ENCODE measurements at regions not wholly inside any gene's neighbourhood (a gene's known extent, or its start where the extent isn't known, plus 50 kb on each side); places are given as distances from the start of the nearest gene placed in this dataset.

GRCh38 chr16:7962091-7962879, 628.0 kb downstream of the TMEM114 start:
- no peaks in the 10 kb centered on the region for H3K9me3 ChIP-seq (ENCODE audit: control insufficient read depth, low read length)
- no peak overlapping the region for H3K9ac ChIP-seq (ENCODE audit: low read length)
- no peaks in the 10 kb centered on the region for H3K36me3 ChIP-seq (ENCODE audit: control insufficient read depth, insufficient read depth, low read length)
- no peak overlapping the region for H3K4me3 ChIP-seq (ENCODE audit: low read length)
- H3K27me3 ChIP-seq (ENCODE audit: control insufficient read depth, insufficient read depth, low read length): no peaks in the 10 kb centered on the region
- no peaks in the 10 kb centered on the region for H3K4me1 ChIP-seq (ENCODE audit: control insufficient read depth, insufficient read depth, low read length)

- Histone ChIP-seq H3K4me1 (ENCODE audit: control insufficient read depth, insufficient read depth, low read length) (no peaks in the 10 kb centered on the region), H3K4me3 (ENCODE audit: low read length) (no peak overlapping the region), H3K9me3 (ENCODE audit: control insufficient read depth, low read length) (no peaks in the 10 kb centered on the region), H3K9ac (ENCODE audit: low read length) (no peak overlapping the region), H3K36me3 (ENCODE audit: control insufficient read depth, insufficient read depth, low read length) (no peaks in the 10 kb centered on the region), H3K27me3 (ENCODE audit: control insufficient read depth, insufficient read depth, low read length) (no peaks in the 10 kb centered on the region)
These were observed 624.5 kb downstream of the RBFOX1 start for GRCh38 chr16:7957151-7957550.

GRCh38 chr16:7953360-7953759, 620.7 kb downstream of the RBFOX1 start:
- H3K9me3 ChIP-seq (ENCODE audit: control insufficient read depth, low read length): no peaks in the 10 kb centered on the region
- H3K27me3 ChIP-seq (ENCODE audit: control insufficient read depth, insufficient read depth, low read length): no peaks in the 10 kb centered on the region
- H3K9ac ChIP-seq (ENCODE audit: low read length): no peak overlapping the region
- H3K4me3 ChIP-seq (ENCODE audit: low read length): no peak overlapping the region
- no peaks in the 10 kb centered on the region for H3K36me3 ChIP-seq (ENCODE audit: control insufficient read depth, insufficient read depth, low read length)
- no peaks in the 10 kb centered on the region for H3K4me1 ChIP-seq (ENCODE audit: control insufficient read depth, insufficient read depth, low read length)

- Histone ChIP-seq H3K9me3 (ENCODE audit: control insufficient read depth, low read length) (no peaks in the 10 kb centered on the region), H3K9ac (ENCODE audit: low read length) (no peak overlapping the region), H3K4me3 (ENCODE audit: low read length) (no peak overlapping the region), H3K36me3 (ENCODE audit: control insufficient read depth, insufficient read depth, low read length) (no peaks in the 10 kb centered on the region), H3K27me3 (ENCODE audit: control insufficient read depth, insufficient read depth, low read length) (no peaks in the 10 kb centered on the region), H3K4me1 (ENCODE audit: control insufficient read depth, insufficient read depth, low read length) (no peaks in the 10 kb centered on the region)
These were observed 613.5 kb downstream of the RBFOX1 start for GRCh38 chr16:7946142-7946541.

GRCh38 chr16:7938175-7938574, 605.5 kb downstream of the RBFOX1 start:
- H3K9ac ChIP-seq (ENCODE audit: low read length): no peak overlapping the region
- H3K36me3 ChIP-seq (ENCODE audit: control insufficient read depth, insufficient read depth, low read length): no peaks in the 10 kb centered on the region
- no peaks in the 10 kb centered on the region for H3K4me1 ChIP-seq (ENCODE audit: control insufficient read depth, insufficient read depth, low read length)
- H3K27me3 ChIP-seq (ENCODE audit: control insufficient read depth, insufficient read depth, low read length): no peaks in the 10 kb centered on the region
- H3K4me3 ChIP-seq (ENCODE audit: low read length): no peak overlapping the region
- no peaks in the 10 kb centered on the region for H3K9me3 ChIP-seq (ENCODE audit: control insufficient read depth, low read length)

- H3K4me3 ChIP-seq (ENCODE audit: low read length): no peak overlapping the region
- H3K4me1 ChIP-seq (ENCODE audit: control insufficient read depth, insufficient read depth, low read length): no peaks in the 10 kb centered on the region
- no peaks in the 10 kb centered on the region for H3K36me3 ChIP-seq (ENCODE audit: control insufficient read depth, insufficient read depth, low read length)
- H3K9me3 ChIP-seq (ENCODE audit: control insufficient read depth, low read length): no peaks in the 10 kb centered on the region
- no peak overlapping the region for H3K9ac ChIP-seq (ENCODE audit: low read length)
- no peaks in the 10 kb centered on the region for H3K27me3 ChIP-seq (ENCODE audit: control insufficient read depth, insufficient read depth, low read length)
These were observed 588.7 kb downstream of the RBFOX1 start for GRCh38 chr16:7921345-7921744.

- no peaks in the 10 kb centered on the region for H3K4me1 ChIP-seq (ENCODE audit: control insufficient read depth, insufficient read depth, low read length)
- no peaks in the 10 kb centered on the region for H3K9me3 ChIP-seq (ENCODE audit: control insufficient read depth, low read length)
- H3K27me3 ChIP-seq (ENCODE audit: control insufficient read depth, insufficient read depth, low read length): no peaks in the 10 kb centered on the region
- H3K4me3 ChIP-seq (ENCODE audit: low read length): no peak overlapping the region
- H3K9ac ChIP-seq (ENCODE audit: low read length): no peak overlapping the region
- no peaks in the 10 kb centered on the region for H3K36me3 ChIP-seq (ENCODE audit: control insufficient read depth, insufficient read depth, low read length)
These were observed 587.1 kb downstream of the RBFOX1 start for GRCh38 chr16:7919782-7920181.

- Histone ChIP-seq H3K4me3 (ENCODE audit: low read length) (no peak overlapping the region), H3K9me3 (ENCODE audit: control insufficient read depth, low read length) (no peaks in the 10 kb centered on the region), H3K27me3 (ENCODE audit: control insufficient read depth, insufficient read depth, low read length) (no peaks in the 10 kb centered on the region), H3K36me3 (ENCODE audit: control insufficient read depth, insufficient read depth, low read length) (no peaks in the 10 kb centered on the region), H3K4me1 (ENCODE audit: control insufficient read depth, insufficient read depth, low read length) (no peaks in the 10 kb centered on the region), H3K9ac (ENCODE audit: low read length) (no peak overlapping the region)
These were observed 582.1 kb downstream of the RBFOX1 start for GRCh38 chr16:7914748-7915147.

GRCh38 chr16:7912132-7912531, 579.5 kb downstream of the RBFOX1 start:
- Histone ChIP-seq H3K9ac (ENCODE audit: low read length) (no peak overlapping the region), H3K9me3 (ENCODE audit: control insufficient read depth, low read length) (no peaks in the 10 kb centered on the region), H3K36me3 (ENCODE audit: control insufficient read depth, insufficient read depth, low read length) (no peaks in the 10 kb centered on the region), H3K27me3 (ENCODE audit: control insufficient read depth, insufficient read depth, low read length) (no peaks in the 10 kb centered on the region), H3K4me3 (ENCODE audit: low read length) (no peak overlapping the region), H3K4me1 (ENCODE audit: control insufficient read depth, insufficient read depth, low read length) (no peaks in the 10 kb centered on the region)

- H3K9me3 ChIP-seq (ENCODE audit: control insufficient read depth, low read length): no peaks in the 10 kb centered on the region
- H3K4me1 ChIP-seq (ENCODE audit: control insufficient read depth, insufficient read depth, low read length): no peaks in the 10 kb centered on the region
- no peak overlapping the region for H3K4me3 ChIP-seq (ENCODE audit: low read length)
- H3K36me3 ChIP-seq (ENCODE audit: control insufficient read depth, insufficient read depth, low read length): no peaks in the 10 kb centered on the region
- H3K9ac ChIP-seq (ENCODE audit: low read length): no peak overlapping the region
- no peaks in the 10 kb centered on the region for H3K27me3 ChIP-seq (ENCODE audit: control insufficient read depth, insufficient read depth, low read length)
These were observed 577.5 kb downstream of the RBFOX1 start for GRCh38 chr16:7910116-7910515.

GRCh38 chr16:7888411-7888810, 555.8 kb downstream of the RBFOX1 start:
- no peaks in the 10 kb centered on the region for H3K36me3 ChIP-seq (ENCODE audit: control insufficient read depth, insufficient read depth, low read length)
- no peak overlapping the region for H3K9ac ChIP-seq (ENCODE audit: low read length)
- no peaks in the 10 kb centered on the region for H3K27me3 ChIP-seq (ENCODE audit: control insufficient read depth, insufficient read depth, low read length)
- no peaks in the 10 kb centered on the region for H3K9me3 ChIP-seq (ENCODE audit: control insufficient read depth, low read length)
- H3K4me1 ChIP-seq (ENCODE audit: control insufficient read depth, insufficient read depth, low read length): no peaks in the 10 kb centered on the region
- no peak overlapping the region for H3K4me3 ChIP-seq (ENCODE audit: low read length)

- Histone ChIP-seq H3K9ac (ENCODE audit: low read length) (no peak overlapping the region), H3K9me3 (ENCODE audit: control insufficient read depth, low read length) (no peaks in the 10 kb centered on the region), H3K4me1 (ENCODE audit: control insufficient read depth, insufficient read depth, low read length) (no peaks in the 10 kb centered on the region), H3K36me3 (ENCODE audit: control insufficient read depth, insufficient read depth, low read length) (no peaks in the 10 kb centered on the region), H3K4me3 (ENCODE audit: low read length) (no peak overlapping the region), H3K27me3 (ENCODE audit: control insufficient read depth, insufficient read depth, low read length) (no peaks in the 10 kb centered on the region)
These were observed 554.7 kb downstream of the RBFOX1 start for GRCh38 chr16:7887316-7887715.

- Histone ChIP-seq H3K9ac (ENCODE audit: low read length) (no peak overlapping the region), H3K4me3 (ENCODE audit: low read length) (no peak overlapping the region), H3K4me1 (ENCODE audit: control insufficient read depth, insufficient read depth, low read length) (no peaks in the 10 kb centered on the region), H3K36me3 (ENCODE audit: control insufficient read depth, insufficient read depth, low read length) (no peaks in the 10 kb centered on the region), H3K9me3 (ENCODE audit: control insufficient read depth, low read length) (no peaks in the 10 kb centered on the region), H3K27me3 (ENCODE audit: control insufficient read depth, insufficient read depth, low read length) (no peaks in the 10 kb centered on the region)
These were observed 539.3 kb downstream of the RBFOX1 start for GRCh38 chr16:7871979-7872378.
